ENCODE measurements at regions not wholly inside any gene's neighbourhood (a gene's known extent, or its start where the extent isn't known, plus 50 kb on each side); places are given as distances from the start of the nearest gene placed in this dataset.

DNA sequence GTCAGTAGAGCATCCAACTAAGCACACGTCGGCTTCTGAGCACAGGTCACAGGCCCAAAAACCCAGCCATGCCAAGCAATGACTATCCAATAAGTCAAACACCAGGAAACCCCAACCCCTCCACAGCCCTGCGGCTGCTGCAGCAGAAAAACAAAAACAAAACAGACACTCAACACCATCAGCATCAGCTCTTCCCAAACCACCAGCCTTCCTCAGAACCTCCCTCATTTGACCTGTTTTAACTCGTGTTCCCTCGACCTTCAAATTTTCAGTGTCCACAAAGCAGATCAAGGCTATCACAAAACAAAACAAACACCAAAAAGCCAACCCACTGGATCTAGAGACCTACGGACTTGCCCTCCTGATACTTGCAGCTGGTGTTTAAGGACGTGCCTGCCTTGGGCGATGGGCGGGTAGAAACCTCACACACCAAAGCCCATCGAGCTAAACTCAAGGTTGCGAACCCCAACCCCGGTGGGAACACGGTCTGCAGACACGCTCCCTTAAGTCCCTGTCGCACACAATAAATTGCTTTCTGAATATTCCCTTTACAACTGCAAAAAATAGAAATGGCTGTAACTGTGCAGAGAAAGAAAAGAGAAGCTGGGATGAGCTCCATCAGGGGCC, 247.1 kb upstream of the ANKRD55 start (continued):
- TF ChIP-seq ZFY (CRISPR knock-in tag; IDR thresholded peaks at IDR 0.05): no peak; the same call in 1 of the 2 replicates
- no peak for TF ChIP-seq ADNP (CRISPR knock-in tag; IDR thresholded peaks at IDR 0.05)
- no peak for TF ChIP-seq ZNF616 (CRISPR knock-in tag; IDR thresholded peaks at IDR 0.05; ENCODE audit: low read depth)
- TF ChIP-seq MEIS1 (CRISPR knock-in tag; IDR thresholded peaks at IDR 0.05; ENCODE audit: borderline replicate concordance): peak; percentile 73; the same call in 1 of the 2 replicates
- TF ChIP-seq XRCC5 (optimal IDR thresholded peaks at IDR 0.05; ENCODE audit: low read length): no peak
- no peak for TF ChIP-seq ZNF747 (CRISPR knock-in tag; IDR thresholded peaks at IDR 0.05; ENCODE audit: borderline replicate concordance)
- TF ChIP-seq KAT8 (CRISPR knock-in tag; IDR thresholded peaks at IDR 0.05): peak; percentile 60; the same call in 1 of the 2 replicates
- TF ChIP-seq, protein P1, sequence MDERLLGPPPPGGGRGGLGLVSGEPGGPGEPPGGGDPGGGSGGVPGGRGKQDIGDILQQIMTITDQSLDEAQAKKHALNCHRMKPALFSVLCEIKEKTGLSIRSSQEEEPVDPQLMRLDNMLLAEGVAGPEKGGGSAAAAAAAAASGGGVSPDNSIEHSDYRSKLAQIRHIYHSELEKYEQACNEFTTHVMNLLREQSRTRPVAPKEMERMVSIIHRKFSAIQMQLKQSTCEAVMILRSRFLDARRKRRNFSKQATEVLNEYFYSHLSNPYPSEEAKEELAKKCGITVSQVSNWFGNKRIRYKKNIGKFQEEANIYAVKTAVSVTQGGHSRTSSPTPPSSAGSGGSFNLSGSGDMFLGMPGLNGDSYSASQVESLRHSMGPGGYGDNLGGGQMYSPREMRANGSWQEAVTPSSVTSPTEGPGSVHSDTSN (CRISPR knock-in tag; IDR thresholded peaks at IDR 0.05): no peak
- TF ChIP-seq, protein P2, sequence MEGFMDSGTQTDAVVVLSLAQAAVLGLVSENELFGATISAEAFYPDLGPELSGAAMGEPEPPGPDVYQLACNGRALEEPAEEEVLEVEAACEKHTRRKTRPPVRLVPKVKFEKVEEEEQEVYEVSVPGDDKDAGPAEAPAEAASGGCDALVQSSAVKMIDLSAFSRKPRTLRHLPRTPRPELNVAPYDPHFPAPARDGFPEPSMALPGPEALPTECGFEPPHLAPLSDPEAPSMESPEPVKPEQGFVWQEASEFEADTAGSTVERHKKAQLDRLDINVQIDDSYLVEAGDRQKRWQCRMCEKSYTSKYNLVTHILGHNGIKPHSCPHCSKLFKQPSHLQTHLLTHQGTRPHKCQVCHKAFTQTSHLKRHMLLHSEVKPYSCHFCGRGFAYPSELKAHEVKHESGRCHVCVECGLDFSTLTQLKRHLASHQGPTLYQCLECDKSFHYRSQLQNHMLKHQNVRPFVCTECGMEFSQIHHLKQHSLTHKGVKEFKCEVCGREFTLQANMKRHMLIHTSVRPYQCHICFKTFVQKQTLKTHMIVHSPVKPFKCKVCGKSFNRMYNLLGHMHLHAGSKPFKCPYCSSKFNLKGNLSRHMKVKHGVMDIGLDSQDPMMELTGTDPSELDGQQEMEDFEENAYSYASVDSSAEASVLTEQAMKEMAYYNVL (CRISPR knock-in tag; IDR thresholded peaks at IDR 0.05; ENCODE audit: borderline replicate concordance): peak; percentile 93
- TF ChIP-seq MAFK (conservative IDR thresholded peaks at IDR 0.05 in 1 of 2, IDR thresholded peaks at IDR 0.05 in 1 of 2; ENCODE audit: low read length in 2 of 2): no peak
- TF ChIP-seq, protein P3, sequence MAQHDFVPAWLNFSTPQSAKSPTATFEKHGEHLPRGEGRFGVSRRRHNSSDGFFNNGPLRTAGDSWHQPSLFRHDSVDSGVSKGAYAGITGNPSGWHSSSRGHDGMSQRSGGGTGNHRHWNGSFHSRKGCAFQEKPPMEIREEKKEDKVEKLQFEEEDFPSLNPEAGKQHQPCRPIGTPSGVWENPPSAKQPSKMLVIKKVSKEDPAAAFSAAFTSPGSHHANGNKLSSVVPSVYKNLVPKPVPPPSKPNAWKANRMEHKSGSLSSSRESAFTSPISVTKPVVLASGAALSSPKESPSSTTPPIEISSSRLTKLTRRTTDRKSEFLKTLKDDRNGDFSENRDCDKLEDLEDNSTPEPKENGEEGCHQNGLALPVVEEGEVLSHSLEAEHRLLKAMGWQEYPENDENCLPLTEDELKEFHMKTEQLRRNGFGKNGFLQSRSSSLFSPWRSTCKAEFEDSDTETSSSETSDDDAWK (CRISPR knock-in tag; IDR thresholded peaks at IDR 0.05): no peak
- TF ChIP-seq, protein P4, sequence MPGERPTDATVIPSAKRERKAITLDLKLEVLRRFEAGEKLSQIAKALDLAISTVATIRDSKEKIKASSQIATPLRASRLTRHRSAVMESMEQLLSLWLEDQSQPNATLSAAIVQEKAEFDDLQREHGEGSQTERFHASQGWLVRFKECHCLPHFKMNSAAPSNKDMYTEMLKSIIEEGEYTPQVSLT (CRISPR knock-in tag; IDR thresholded peaks at IDR 0.05; ENCODE audit: borderline replicate concordance, low read depth): peak; percentile 53; the same call in 1 of the 2 replicates
- no peak; the same call in 1 of the 2 replicates for TF ChIP-seq RFXAP (CRISPR knock-in tag; IDR thresholded peaks at IDR 0.05; ENCODE audit: borderline replicate concordance)
- TF ChIP-seq, protein P5, sequence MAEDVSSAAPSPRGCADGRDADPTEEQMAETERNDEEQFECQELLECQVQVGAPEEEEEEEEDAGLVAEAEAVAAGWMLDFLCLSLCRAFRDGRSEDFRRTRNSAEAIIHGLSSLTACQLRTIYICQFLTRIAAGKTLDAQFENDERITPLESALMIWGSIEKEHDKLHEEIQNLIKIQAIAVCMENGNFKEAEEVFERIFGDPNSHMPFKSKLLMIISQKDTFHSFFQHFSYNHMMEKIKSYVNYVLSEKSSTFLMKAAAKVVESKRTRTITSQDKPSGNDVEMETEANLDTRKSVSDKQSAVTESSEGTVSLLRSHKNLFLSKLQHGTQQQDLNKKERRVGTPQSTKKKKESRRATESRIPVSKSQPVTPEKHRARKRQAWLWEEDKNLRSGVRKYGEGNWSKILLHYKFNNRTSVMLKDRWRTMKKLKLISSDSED (CRISPR knock-in tag; IDR thresholded peaks at IDR 0.05): no peak
- TF ChIP-seq YEATS2 (CRISPR knock-in tag; IDR thresholded peaks at IDR 0.05; ENCODE audit: borderline replicate concordance): no peak; the same call in 1 of the 2 replicates
- TF ChIP-seq PHF5A (CRISPR knock-in tag; IDR thresholded peaks at IDR 0.05; ENCODE audit: low read depth, unreplicated experiment): no peak
- TF ChIP-seq, protein P6, sequence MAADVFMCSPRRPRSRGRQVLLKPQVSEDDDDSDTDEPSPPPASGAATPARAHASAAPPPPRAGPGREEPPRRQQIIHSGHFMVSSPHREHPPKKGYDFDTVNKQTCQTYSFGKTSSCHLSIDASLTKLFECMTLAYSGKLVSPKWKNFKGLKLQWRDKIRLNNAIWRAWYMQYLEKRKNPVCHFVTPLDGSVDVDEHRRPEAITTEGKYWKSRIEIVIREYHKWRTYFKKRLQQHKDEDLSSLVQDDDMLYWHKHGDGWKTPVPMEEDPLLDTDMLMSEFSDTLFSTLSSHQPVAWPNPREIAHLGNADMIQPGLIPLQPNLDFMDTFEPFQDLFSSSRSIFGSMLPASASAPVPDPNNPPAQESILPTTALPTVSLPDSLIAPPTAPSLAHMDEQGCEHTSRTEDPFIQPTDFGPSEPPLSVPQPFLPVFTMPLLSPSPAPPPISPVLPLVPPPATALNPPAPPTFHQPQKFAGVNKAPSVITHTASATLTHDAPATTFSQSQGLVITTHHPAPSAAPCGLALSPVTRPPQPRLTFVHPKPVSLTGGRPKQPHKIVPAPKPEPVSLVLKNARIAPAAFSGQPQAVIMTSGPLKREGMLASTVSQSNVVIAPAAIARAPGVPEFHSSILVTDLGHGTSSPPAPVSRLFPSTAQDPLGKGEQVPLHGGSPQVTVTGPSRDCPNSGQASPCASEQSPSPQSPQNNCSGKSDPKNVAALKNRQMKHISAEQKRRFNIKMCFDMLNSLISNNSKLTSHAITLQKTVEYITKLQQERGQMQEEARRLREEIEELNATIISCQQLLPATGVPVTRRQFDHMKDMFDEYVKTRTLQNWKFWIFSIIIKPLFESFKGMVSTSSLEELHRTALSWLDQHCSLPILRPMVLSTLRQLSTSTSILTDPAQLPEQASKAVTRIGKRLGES (CRISPR knock-in tag; IDR thresholded peaks at IDR 0.05; ENCODE audit: borderline replicate concordance): no peak
- TF ChIP-seq, protein P7, sequence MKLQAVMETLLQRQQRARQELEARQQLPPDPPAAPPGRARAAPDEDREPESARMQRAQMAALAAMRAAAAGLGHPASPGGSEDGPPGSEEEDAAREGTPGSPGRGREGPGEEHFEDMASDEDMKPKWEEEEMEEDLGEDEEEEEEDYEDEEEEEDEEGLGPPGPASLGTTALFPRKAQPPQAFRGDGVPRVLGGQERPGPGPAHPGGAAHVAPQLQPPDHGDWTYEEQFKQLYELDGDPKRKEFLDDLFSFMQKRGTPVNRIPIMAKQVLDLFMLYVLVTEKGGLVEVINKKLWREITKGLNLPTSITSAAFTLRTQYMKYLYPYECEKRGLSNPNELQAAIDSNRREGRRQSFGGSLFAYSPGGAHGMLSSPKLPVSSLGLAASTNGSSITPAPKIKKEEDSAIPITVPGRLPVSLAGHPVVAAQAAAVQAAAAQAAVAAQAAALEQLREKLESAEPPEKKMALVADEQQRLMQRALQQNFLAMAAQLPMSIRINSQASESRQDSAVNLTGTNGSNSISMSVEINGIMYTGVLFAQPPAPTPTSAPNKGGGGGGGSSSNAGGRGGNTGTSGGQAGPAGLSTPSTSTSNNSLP (IDR thresholded peaks at IDR 0.05; ENCODE audit: low read depth, low read length): 0 out of 2 replicates have a peak, but pooled peaks have one; percentile 58

Measured in HepG2 (cell line).